GM19328 (cell line): ENCODE measurements at regions not wholly inside any gene's neighbourhood (a gene's known extent, or its start where the extent isn't known, plus 50 kb on each side); places are given as distances from the start of the nearest gene placed in this dataset.

Source experiments
- ATAC-seq: cut with Tn5 transposase; IDR thresholded peaks from one replicate; pipeline ENCODE4 v1.9.1; 2021; ENCODE audit warnings: mild to moderate bottlenecking, moderate library complexity; ENCODE audit not compliant: unreplicated experiment

DNA sequence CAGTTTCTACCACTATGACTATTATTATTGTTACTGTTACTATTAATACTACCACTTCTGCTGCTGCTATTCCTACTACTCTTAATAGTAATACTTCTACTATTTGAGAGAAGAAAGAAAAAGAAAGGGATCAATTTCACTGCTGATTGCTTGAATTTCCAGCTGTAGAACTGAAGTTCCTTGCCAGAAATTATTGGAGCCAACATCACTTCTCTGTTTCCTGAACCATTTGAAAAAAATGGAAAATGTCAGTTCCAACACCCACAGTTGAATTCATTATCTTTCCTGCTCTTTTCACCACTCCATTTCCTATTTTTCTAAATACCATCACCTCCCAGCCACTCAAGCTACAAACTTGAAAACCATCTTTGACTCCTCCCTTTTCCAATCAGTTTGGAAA, 54.1 kb upstream of the PIK3C2G start:
- no peak for ATAC-seq

DNA sequence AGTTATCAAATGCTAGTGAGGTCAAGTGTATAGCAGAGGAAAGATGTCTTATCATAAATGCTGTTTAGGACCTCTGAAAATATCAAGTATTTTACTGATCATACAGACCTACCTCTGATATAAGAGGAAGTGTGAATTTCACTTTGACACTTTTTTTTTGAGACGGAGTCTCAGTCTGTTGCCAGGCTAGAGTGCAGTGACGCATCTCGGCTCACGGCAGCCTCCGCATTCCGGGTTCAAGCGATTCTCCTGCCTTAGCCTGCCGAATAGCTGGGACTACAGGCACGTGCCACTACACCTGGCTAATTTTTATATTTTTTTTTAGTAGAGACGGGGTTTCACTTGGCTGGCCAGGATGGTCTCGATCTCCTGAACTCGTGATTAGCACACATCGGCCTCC, 55.1 kb upstream of the PIK3C2G start:
- no peak for ATAC-seq

DNA sequence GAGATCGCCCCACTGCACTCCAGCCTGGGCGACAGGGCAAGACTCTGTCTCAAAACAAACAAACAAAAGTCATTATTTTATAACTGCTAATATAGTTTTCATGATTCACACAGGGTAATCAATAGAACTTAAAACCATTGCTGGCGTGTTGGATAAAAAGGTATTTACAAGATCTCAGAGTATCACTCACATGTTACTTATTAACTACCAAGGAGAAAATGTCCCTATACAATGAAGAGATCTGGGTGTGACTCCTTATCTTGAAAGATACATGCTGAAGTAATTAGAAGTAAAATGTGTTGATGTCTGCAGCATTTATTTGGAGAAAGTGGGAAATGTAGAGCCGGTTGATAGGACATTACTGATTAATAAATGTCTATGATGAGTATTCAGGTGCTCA, 57.3 kb upstream of the PIK3C2G start:
- no peak for ATAC-seq

DNA sequence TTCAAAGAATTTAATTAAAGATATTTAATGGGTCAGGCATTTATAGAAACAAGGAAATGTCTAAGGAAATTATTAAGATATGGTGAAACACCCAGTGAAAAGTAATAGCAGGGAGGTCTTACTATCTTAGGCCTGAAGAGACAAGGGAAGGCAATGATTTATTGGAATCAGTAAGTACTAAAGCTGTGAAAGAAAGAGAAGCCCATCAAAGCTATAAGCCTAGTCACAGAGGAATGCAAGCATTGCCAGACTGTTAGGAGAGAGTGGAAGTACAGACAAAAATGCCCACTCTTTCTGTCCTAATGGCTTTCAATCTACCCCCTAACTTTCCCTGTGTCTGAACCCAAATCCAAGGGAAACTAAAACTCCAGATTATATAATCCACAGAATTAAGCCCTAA, 69.2 kb upstream of the PIK3C2G start:
- no peak for ATAC-seq

DNA sequence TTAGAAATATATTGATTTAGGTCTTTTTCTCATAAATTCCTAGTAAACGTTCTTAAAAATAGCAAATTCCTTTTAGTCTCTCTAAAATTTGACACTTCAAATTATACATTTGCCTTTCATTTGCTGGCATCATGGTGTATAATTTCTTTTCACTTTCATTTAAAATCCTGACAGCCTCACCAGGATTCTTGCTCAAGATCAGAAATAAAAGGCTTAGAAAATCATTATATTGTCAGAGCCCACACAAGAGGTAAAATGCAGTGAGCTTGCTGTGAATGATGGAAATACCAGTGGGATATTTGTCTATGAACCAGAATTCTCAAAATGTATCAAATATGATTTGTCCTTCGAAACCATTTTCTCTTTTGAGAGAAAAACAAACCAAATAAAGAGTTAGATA, 78.2 kb upstream of the PIK3C2G start:
- ATAC-seq, result no peak

DNA sequence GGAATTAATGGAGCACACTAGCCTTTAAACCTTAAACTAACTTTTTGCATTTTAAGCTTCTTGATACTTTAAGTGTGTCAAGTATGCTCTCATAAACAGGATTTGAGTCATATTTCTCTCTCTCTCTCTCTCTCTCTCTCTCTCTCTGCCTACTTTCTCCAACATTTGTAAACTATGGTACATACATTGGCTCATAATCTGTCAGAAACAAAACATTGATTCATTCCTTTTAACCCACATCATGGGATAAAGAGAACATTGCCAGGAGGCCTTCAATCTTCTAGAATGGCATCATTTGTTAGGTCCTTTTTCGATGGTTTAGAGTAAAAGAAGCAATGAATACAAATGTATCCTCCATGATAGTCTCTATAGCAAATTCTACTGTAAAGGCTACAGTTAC, 81.6 kb upstream of the RERGL start:
- no peak for ATAC-seq

DNA sequence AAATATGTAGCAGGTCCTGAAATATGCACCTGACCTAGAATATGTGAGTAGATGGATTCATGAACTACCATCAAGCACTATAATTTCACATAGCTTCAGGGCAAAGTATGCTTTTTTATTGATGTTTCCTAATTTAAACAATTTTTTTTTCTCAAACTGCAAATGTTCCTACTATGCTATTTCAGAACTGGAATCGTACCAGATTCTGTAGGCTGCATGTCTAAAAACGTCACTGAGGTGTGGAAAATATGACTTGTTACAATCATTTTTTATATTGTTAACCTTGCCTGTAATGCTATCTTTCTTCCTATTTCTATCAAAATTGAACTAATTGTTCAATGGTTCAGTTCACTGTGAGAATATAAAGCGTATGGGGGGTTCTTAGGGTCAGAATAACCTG, 78.0 kb upstream of the RERGL start:
- ATAC-seq, result no peak

DNA sequence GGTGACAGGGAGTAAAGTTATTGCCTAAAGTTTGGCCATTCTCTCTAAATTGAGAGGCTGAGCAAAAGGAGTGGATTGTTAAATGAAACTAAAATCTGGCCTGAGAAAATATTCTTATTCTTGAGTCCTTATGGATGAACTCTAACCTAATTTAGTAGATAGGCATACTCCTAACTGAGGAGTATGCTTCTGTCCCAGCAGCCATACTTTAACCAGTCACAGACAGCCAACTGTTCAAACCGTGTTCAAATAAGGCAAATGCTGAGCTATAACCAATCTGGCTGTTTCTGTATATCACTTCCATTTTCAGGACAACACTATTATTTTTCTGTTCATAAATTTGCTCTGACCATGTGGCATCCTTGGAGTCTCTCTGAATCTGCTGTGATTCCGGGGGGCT, 75.9 kb upstream of the RERGL start:
- peak; percentile 40 for ATAC-seq

DNA sequence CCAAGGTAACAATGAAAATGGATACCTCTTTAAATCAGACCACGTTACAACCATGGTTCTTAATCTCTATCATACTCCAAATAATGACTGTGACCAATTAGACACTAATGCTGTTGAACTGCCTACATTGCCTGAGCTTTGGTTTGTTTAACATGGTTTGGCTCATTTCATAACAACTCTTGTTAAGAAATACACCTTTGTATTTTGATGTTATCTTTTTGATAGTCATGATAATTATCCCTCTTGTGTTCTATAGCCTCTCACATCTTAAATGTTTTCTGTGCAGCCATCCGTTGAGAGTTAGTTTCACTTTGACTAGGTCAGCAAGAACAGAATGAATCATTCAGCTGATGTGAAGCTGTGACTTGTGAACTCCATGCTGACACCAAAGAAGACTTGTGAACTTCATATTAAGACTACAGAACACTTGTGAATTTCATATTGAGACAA, 75.5 kb upstream of the RERGL start:
- peak; percentile 97 for ATAC-seq

DNA sequence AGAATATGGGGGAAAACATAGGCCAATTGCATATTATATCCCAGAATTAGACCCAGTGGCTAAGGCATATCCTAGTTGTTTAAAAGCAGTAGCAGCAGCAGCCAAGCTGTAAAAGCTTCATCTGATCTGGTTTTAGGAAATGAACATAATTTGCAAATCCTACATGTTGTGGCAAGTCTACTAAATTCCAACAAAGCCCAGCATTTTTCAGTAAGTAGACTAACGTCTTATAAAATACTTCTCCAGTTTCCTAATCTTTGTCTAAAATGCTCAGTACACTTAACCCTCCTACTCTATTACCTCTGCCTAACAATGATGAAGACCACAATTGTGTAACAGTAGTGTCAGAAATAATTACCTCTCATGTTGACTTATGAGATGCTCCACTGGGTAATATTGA, 70.9 kb upstream of the RERGL start:
- ATAC-seq, result no peak

DNA sequence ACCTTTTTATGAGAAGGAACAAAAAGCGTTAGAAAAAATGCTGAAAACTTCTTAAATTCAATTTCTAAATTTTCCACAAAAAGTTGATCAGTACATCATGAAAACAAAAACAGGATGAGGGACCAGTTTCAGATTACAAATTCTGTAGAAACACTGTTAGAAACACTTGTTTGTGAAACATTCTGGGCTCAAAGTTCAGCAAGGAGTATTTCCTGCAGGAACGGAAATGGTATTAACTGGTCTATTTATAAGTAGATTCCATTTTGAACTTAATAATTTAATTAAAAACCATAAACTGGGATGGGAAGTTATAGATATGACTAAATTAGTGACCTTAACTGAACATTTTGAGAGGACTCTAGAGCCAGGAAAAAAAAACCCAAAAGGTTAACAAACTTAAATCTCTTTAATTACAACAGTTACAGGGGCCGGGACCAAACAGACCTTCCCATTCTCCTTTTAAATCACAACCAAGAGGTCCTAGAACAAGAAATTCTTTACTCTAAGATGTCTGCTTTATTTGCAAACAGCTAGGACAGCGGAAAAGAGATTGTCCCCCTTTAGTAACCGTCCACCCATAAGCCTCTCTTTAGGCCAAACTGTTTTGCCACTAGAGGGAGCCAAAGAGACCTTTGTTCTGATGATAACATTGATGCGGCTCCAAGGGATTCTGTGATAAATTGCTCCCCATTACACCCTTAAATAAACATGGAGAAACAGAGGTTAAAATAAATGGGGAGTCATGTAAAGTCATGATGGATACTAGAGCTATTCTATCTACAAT, 69.0 kb upstream of the RERGL start:
- ATAC-seq, result peak; percentile 62

DNA sequence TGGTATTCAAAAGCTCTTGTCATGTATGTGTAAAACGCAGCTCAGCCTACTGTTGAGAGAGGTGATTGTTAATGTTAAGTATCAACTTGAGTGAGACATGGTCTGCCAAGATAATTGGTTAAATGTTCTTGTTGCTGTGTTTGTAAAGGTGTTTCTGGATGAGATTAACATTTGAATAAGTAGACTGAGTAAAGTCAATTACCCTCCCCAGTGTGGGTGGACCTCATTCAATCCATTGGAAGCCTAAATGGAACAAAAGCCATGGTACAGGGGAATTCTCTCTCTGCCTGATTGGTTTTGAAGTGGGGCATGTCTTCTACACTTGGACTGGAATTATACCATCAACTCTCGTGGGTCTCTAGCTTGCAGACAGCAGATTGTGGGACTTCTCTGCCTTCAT, 63.8 kb upstream of the RERGL start:
- ATAC-seq, result no peak

DNA sequence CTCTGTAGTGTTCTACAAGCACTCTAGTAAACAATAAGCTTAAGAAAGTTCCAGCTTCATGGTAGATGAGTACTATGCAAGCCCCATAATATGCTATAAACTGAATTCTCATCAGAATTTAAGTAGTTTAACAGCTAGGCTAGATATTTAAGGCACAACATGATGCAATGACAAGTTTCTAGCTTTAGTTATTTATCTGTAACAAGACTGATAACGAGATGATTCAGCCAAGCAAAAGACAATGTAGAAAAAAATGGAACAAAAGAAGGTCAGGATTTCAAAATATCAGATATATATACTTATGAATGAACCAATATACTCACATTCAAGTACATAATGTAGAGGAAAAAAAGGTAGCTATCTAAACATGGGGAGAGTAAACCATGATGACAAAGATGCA, 61.0 kb upstream of the RERGL start:
- no peak for ATAC-seq

DNA sequence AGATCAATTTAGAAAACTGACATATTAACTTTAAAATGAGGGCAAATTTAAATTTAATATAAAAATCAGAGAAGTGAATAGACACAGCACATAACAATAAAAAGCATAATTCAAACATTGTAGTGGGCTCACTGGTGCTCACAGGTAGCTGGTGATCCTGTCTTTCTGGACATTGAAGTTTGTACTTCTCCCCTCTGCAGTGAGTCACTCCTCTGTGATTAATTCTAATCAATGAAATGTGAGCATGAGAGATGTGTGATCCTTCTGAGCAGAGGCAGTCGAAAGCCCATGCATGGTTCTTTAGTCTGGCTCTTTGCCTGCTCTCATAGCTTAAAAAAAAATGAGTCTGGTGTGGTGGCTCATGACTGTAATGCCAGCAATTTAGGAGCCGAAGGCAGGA, 59.0 kb upstream of the RERGL start:
- no peak for ATAC-seq

DNA sequence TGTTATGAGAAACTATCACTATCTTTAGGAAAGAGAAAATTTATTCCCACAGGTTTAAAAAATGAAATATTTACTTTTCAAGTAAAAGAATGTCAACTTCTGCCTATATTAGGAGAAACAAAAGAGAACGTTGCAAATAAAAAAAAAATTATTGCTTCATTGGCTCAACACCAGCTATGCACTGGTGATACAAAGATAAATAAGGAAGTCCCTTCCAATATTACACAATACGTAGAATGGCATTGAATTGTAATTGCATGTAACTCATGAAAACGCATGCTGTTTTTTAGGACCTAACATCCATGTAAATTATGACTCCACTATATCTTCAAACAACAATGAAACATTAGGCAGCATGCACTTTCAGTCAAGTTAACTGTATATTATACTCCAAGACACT, 56.4 kb upstream of the RERGL start:
- ATAC-seq, result no peak

DNA sequence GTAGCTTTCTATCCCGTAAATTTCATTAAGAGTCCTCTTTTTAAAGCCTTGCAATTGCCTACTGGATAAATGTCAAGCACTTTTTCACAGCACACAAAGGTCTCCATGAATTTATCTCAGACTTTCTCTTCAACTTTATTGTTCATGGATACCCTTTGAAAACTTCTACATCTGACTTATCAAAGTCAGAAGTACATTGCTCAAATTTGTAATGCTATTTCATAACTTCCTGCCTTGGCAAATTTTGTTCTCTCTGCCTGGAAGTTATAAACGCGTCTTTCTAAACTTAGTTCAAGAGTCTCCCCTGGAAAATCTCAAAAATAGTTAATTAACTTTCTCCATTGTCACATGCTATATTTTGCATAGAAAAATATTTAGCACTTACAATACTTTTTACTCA, 55.9 kb upstream of the RERGL start:
- ATAC-seq, result no peak

DNA sequence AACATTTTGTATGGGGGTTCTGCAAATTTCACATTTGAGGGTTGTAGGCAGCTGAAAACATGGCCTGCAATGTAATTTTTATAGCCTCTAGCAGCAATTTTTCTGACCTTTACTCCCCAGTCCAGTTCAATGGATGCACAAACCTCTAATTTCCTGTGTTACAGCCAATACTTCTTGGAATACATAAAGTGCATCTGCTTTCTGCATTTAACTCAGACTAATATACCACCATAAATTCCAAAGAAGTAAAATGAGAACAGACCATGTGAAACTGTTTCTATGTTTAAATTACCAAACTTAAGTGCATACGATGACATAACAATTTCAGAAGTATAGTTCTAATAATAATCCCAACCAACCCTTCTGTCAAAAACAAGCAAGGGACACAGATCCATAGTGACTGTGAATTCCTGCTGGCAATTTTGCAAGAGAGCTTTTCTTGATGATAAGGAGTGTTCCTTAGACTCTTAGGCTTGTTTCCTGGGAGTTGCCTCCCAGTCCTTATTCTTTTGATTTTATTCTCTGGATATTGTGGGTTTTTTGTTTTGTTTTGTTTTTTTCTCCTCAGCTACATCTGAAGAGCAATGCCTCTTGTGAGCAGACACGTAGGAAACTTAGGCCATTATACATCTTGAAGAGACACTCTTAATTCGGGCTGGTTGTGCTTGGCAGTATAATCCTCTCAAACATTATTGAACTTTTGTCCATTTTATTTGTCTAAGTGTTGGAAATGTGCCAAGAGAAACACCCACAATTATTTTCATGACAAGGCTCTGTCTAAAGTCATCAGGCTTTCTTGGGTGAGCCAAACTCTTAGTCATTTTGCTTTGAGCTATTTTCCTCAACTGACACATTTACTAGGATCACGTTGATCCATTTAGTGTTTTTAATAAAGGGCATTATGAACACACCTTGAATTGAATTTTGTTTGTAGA, 51.3 kb upstream of the RERGL start:
- ATAC-seq, result no peak

DNA sequence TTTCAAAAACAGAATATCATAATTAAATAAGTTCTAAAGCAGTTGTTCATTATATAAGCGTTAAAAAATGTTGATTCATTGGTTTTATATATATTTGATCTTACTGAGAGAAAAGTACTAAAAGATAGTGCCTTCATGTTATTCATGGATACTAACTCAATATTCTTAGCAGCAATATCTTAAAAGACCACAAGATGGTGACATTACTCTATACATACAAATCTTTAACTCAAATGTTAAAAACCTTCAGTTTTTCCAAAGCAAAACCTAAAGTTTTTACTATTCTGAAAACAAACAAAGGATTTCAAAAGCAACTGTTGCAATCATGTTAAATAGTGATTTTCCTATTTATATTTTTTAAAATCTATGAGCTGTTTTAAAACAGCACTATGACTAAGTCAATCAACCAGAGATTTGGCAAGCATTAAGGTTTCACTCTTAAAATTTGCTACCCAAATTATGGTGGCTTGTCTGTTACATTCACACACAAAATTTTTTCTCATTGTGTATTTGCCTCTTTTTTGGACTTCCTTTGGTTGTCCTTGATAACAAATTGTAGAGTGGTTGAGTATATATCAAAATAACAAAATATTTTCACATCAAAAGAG, 50.1 kb upstream of the RERGL start:
- ATAC-seq, result no peak
